VCaP (cell line): ENCODE measurements at regions not wholly inside any gene's neighbourhood (a gene's known extent, or its start where the extent isn't known, plus 50 kb on each side); places are given as distances from the start of the nearest gene placed in this dataset.

Source experiments
- H3K27ac ChIP-seq: fragments of 450-650 bp; 2 replicates; pipeline ENCODE4 v1.5.1; 2017
- TF ChIP-seq, protein P1 (sequence below): fragments of 450-650 bp; conservative IDR thresholded peaks from 2 replicates; pipeline ENCODE4 v1.5.1; 2017; ENCODE audit warnings: mild to moderate bottlenecking, moderate library complexity

DNA sequence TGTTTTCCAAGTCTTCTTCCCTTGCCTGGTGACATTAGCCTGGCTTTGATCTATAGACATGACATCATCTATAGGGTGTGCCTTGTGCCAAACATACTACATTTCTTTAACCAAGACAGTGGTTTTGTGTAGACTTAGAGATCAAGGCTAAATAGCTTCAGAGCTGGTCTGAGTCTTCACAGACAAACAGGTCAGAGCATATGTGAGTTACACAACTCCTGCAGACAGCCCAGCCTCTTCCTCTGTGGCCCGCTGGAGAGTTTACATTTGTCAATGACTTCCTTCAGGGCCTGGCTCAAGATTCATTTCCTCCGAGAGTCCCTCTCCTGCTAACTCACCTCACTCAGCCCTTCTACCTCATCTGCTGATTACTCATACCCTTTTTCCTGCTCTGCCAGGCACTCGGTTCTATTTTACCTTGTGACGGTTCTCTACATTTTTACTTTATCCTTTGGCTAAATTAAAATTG lies 73.1 kb upstream of the TANC2 start:
- no peak overlapping the region for H3K27ac ChIP-seq
- TF ChIP-seq, protein P1, sequence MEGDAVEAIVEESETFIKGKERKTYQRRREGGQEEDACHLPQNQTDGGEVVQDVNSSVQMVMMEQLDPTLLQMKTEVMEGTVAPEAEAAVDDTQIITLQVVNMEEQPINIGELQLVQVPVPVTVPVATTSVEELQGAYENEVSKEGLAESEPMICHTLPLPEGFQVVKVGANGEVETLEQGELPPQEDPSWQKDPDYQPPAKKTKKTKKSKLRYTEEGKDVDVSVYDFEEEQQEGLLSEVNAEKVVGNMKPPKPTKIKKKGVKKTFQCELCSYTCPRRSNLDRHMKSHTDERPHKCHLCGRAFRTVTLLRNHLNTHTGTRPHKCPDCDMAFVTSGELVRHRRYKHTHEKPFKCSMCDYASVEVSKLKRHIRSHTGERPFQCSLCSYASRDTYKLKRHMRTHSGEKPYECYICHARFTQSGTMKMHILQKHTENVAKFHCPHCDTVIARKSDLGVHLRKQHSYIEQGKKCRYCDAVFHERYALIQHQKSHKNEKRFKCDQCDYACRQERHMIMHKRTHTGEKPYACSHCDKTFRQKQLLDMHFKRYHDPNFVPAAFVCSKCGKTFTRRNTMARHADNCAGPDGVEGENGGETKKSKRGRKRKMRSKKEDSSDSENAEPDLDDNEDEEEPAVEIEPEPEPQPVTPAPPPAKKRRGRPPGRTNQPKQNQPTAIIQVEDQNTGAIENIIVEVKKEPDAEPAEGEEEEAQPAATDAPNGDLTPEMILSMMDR: no peak

DNA sequence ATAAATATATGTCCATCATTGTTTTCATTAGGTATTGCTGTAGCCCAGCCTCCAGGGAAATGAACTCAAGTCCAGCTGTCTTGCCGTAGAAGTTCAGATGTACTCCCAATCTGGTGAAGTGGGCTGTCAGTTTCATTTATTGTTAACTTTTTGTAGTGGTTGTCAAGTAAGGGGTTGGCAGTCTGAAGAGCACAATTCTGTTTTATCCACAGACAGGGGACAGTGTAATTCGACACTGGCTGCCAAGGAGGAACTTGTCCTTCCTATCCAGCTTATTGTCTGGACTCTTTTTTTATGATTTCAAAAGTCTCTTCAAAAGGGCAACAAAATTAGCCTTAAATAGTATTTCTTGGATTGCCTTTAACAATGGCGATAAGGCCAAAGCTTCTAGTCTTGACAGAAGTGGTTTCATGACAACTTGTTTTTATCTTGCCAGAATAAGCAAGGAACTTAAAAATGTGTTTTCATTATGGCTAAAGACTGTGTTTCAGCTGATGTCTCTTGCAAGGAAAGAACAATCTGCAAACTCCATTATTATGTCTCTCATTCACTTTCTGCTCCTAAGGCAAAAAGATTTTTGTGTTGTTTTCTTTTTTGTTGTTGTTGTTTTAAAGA lies 73.9 kb upstream of the TANC2 start:
- H3K27ac ChIP-seq: no peak overlapping the region
- TF ChIP-seq, protein P1: no peak

DNA sequence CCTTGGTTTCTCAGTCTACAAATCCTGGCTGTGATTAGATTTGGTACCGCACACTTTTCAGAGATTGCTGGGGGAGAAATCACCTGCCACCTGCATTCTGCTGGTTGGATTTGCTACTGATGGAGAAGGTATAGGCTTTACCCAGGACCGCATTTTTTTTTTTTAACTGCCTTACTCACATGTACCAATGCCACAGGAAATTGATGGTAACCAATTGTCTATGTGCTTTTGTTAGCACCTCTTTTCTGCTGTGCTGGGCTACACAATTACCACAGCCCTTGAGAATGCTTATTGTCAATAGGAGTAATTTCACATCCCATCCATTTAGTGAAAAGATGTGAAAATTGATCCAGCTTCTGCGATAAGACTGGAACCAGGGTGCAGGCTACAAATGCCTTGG lies 74.4 kb upstream of the TANC2 start:
- TF ChIP-seq, protein P1: no peak
- H3K27ac ChIP-seq: no peak overlapping the region

DNA sequence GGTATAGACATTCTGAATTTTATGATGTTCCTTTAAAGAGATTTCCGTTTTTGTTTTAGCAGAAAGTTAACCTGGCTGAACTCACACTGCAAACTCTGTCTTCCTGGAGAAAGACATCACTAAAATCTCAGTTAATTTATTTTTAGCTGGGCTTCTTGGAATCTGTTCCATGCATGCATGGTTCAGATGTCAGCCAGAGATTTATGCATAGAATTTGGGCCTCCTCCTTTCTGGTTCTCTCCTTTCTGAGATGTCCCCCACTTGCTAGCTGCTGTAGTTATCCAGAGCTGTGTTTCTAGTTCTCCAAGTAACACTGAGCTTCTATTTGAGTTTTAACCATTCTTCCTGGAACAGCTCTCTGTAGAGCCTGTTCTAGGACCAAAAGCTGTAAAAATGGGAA lies 77.3 kb upstream of the TANC2 start:
- no peak overlapping the region for H3K27ac ChIP-seq
- TF ChIP-seq, protein P1: no peak

DNA sequence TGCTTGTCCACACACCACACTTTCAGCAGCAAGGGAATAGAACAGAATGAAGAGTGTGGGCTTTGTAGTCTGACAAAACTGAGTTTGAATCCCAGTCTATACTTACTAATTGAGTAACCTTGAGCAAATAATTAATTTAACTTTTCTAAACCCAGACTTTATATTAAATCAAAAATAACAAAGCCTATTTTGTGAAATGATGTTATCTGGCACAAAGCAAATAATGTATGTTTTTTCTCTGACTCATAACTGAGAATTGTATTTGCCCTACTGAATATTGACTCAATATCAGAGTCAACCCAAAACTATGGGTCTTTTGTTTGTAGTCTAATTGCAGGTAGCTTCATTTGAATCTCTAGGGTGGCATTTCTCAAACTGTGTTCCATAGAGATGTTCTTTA lies 77.9 kb upstream of the TANC2 start:
- TF ChIP-seq, protein P1: no peak
- no peak overlapping the region for H3K27ac ChIP-seq

DNA sequence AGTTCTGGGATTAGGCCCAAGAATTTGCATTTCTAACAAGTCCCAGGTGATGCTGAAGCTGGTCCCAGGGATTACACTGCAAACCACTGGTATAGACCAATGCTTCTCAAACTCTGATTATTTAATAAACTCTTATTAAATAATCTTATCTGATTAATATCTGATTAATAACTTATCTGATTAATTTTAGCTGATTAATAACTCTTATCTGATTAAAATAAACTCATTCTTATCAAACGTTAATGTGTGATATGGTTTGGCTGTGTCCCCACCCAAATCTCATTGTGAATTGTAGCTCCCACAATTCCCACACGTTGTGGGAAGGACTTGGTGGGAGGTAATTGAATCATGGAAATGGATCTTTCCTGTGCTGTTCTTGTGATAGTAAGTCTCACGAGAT lies 78.6 kb upstream of the TANC2 start:
- TF ChIP-seq, protein P1: no peak
- no peak overlapping the region for H3K27ac ChIP-seq

DNA sequence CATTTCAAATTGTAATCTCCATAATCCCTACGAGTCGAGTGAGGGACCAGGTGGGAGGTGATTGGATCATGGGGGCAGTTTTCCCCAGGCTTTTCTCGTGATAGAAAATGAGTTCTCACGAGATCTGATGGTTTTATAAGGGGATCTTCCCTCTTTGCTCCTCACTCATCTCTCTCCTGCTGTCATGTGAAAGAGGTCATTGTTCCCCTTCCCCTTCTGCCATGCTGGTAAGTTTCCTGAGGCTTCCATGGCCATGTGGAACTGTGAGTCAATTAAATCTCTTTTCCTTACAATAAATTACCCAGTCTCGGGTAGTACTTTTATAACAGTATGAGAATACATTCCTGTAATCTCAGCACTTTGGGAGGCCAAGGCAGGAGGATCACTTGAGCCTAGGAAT lies 76.7 kb upstream of the MARCHF10 start:
- TF ChIP-seq, protein P1: no peak

More for the DNA sequence above, 76.7 kb upstream of the MARCHF10 start:
- no peak overlapping the region for H3K27ac ChIP-seq
